Left kidney (tissue), 1 donor: ENCODE measurements at regions not wholly inside any gene's neighbourhood (a gene's known extent, or its start where the extent isn't known, plus 50 kb on each side); places are given as distances from the start of the nearest gene placed in this dataset.

Experiments
- DNase-seq: peaks from one replicate; pipeline ENCODE4 v3.0.0-alpha.2; 2013

- DNase-seq, result no peak
Observed at GRCh38 chr13:106233134-106233735, 302.2 kb downstream of the EFNB2 start.

DNA sequence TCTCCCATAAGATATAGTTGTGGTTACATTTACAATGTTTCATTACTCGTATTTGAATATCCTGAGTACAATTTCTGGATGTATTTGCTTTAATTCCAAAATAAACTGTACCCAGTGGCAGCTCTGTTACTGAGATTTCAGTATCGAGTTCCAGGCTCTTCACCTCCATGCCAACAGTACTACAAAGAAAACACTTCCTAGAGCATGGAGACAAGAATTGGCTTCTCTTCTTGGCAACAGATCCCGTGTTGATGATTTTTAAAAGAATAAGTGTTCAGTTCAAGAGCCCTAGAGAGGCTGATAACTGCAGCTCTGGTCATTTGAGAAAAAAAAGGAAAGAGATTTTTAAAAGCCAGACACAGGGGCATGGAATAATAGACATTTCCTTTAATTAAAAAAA is 302.8 kb downstream of the EFNB2 start:
- no peak for DNase-seq

DNA sequence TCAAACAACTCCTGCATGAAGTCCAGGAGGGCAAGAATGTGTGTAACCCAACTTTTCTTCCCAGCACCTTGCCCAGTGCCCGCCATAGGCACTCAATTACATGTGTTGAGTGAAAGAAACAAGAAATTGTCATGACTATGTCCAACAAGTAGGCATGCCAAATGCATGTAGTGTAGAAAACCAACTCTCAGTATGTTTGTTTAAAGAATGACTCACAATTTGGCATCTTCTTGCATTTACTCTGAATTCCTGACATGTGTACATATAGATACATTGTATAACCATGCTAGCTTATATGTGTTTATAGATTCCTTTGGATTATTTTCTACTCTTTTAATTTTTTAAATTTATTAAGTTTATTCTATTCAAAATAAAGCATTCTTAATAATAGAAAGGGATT is 305.0 kb downstream of the EFNB2 start:
- no peak for DNase-seq

GRCh38 chr13:106225126-106225525 is 310.3 kb downstream of the EFNB2 start:
- DNase-seq, result no peak

GRCh38 chr13:106220211-106220610 is 315.3 kb downstream of the EFNB2 start:
- no peak for DNase-seq

DNA sequence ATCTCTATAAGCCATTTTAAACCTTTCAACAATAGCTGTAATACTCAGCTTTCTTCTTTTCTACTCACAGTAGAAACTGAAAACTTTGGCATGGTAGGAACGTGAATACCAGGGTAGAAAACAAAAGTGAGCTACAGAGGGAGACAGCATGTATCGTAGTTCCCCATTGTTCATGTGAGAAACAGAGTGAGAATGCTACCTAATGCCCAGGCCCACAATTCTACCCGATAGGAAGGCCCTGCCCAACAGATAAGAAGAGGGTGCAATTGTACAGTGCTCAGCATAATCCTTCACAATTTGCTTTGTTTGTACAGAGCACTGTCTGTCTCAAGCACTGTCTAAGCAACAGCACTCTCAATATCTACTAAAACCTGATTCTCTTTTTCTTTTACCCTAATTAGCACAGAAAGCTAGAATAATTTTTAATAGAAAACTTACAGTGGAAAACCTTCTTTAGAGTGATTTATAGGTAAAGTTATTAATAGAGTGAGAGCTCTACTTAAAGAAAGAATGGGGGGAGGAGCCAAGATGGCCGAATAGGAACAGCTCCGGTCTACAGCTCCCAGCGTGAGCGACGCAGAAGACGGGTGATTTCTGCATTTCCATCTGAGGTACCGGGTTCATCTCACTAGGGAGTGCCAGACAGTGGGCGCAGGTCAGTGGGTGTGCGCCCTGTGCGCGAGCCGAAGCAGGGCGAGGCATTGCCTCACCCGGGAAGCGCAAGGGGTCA is 322.3 kb downstream of the EFNB2 start:
- no peak for DNase-seq

DNA sequence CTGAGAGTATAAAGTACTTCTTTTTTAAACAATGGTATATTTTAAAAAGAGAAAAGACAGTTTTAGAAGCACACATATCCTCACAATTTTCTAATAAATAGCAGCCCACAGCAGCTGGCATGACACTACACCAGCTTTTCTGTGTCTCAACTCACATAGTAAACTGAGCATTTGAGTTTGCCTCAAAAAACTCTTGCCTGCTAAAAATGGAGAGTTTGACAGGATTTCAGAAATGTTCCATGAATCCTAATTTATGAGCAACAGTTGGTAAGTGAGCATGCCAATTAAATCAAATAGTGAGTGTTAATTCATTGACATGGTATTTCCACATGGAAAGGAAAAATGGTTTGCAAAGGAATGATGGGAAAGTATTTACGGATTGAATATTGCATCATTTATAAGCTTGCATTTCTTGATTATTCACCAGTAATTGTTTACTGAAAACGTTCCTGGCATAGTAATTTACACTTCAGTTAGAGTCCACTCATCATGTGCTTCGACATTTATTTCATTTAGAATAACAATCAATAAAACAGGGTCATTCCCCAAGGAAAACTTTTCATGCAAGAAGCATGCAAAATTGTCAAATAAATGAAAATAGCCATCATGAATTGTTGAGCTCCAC is 323.0 kb downstream of the EFNB2 start:
- no peak for DNase-seq

GRCh38 chr13:106210324-106210723 is 325.1 kb downstream of the EFNB2 start:
- DNase-seq, result no peak

DNA sequence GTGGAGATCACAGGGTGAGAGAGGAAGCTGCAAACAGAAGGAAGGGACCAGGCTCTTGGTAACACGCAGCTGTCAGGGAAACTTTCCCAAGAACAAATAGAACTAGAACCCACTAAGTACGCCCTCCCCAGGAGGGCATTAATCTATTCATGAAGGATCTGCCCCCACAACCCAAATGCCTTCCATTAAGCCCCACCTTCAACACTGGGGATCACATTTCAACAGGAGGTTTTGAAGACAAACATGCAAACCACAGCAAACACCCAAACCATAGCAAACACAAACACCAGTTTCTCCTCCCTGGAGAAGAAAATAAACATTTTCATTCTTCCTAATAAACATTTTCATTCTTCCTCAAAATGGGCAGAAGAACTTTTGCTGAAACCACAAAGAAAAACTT is 329.6 kb downstream of the EFNB2 start:
- no peak for DNase-seq

DNA sequence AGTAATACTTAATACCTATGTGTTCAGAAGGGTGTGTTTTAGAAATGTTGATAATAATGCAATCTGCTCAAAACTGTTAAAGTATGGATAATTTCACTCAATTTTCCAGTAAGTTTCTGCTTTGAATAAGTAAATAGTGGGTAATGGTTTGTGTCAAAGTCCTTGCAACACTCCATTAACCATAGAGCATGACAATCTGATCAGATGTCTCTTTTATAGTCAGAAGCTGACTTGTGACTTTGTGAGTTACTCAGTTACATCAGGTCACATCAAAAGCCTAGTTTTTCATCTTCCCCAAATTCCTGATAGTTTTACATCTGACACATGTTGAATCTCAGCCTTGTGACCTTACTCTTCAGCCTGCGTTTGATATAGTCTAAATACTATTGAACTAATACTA is 338.0 kb downstream of the EFNB2 start:
- DNase-seq, result no peak

DNA sequence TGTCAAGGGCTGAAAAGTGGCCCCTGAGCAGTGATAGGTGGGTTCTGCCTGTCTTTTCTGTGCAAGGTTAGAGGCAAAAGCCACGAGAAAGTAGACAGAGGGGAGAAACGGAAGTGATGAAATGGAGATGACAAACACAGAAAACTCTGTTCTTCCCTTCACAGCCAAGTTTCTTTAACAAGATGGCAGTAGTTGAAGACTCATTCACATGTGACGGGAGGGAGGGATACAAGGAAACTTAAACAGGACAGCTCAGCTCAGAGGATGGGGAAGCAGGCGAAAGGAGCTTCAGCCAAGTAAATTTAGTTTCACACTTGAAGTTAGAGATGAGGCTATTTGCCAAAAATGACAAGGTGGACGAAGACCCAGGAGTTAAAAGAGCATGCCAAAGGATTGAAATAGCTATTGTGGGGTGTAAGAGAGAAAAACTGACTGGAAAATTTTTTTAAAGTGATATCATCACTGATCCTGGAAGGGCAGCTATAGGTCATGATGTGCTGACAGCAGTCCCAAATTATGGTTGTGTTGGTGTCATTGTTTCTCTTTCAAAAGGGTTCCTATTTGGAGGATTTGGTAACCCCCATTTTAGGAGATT is 347.9 kb downstream of the EFNB2 start:
- no peak for DNase-seq

DNA sequence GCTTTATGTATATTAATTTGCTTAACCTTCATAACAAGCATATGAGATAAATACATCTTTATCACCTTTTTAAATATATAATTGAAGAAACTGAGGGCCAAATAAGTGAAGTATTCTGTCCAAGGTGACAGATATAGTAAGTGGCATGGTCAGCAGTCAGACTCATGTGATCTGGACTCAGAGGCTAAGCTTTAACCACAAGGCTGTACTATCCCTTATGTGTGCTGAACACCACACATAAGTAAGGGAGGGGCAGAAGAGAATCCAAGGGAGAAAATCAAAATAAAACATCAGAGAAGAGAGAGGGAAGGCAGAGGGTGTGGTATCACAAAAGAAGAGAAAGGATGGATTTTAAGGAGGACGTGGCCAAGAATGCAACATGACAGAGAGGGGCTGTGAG is 348.4 kb downstream of the EFNB2 start:
- no peak for DNase-seq

- DNase-seq, result no peak
Observed at GRCh38 chr13:106186366-106187030, 349.0 kb downstream of the EFNB2 start.

GRCh38 chr13:106184790-106185189 is 350.7 kb downstream of the EFNB2 start:
- no peak for DNase-seq

DNA sequence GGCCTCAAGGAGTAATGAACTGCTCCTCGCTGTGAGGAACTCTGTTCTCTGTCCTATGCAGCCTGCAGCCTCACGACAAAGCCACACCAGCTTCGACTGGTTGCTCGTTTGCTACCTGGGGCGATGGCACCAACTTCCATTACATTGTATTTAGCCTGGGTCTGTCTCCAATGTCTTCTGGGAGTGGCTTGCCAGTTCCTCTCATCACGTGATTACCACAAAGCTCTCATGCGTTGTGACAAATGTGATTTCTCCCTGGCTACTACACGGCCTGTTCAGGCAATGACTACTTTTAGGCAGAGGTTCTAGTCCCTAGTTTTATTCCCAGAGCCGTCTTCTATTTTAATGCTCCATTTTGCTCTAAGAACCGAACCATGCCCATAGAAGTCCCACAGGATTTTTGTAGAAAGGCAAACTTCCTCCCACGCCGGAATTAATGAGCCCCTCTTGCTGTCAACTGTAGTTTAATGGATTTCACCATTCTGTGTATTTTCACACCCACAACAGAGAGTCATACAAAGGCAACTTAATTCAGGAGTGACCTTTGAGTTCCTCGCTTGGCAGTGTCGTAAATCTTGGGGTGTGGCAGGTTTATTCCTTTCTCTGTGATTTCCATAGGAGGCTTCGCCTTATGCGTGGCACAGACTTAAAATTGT is 351.9 kb downstream of the EFNB2 start:
- peak; percentile 77 for DNase-seq

- DNase-seq, result no peak
Observed at GRCh38 chr13:106182404-106182803, 353.1 kb downstream of the EFNB2 start.

- DNase-seq, result no peak
Observed at GRCh38 chr13:106178816-106179215, 356.6 kb downstream of the EFNB2 start.

GRCh38 chr13:106177146-106177545 is 358.3 kb downstream of the EFNB2 start:
- DNase-seq, result no peak

DNA sequence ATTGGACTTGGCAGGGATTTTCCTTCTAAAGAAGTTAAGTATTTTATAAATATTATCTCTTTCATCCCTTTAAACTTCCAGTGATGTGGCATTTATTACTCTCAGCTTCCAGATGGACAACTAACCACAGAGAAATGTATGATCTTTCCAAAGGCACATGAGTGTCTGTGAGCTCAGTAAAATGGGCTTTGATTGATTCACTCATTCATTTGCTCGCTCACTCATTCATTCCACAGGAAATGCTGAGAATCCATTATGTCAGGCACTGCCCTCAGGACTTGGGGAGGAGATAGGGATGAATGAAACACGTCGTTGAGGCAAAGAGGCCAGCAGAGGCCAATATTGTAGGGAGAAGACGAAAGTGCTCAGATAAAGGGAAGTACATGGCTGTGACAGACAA is 359.3 kb downstream of the EFNB2 start:
- no peak for DNase-seq

GRCh38 chr13:106173891-106174610 is 361.4 kb downstream of the EFNB2 start:
- DNase-seq, result no peak

DNA sequence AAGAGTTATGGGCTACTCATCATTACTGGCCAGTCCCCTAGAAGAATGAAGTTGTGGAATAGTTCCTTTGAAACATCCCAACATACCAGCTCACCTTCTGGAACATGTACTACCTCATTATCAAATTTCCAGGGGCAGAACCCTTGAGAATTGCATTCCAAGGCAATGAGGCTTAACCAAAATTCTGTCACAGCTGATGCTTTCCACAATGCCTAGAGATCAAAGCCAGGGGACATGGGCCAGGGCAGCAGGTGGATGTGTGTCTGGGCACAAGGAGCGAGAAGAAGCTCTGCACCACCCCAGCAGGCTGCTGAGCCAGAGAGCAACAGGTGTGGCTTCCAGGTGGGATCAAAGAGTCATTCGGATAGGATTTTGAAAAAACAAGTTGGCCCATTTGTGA is 362.1 kb downstream of the EFNB2 start:
- peak; percentile 63 for DNase-seq
